GM23338 (cell line): ENCODE measurements at regions not wholly inside any gene's neighbourhood (a gene's known extent, or its start where the extent isn't known, plus 50 kb on each side); places are given as distances from the start of the nearest gene placed in this dataset.
A peak's percentile ranks its signal among the peaks of the same experiment; 100 is the strongest.

ENCODE experiments used
- ATAC-seq: fragments of 200-7000 bp; cut with Tn5 transposase; 3 replicates; pipeline ENCODE4 v1.9.1; 2020
- DNase-seq: peaks from one replicate; pipeline ENCODE4 v3.0.0-alpha.2; 2015; ENCODE audit warnings: low spot score
- H2AFZ ChIP-seq: fragments of 200-600 bp; sonication (generic); 2 replicates; pipeline ENCODE4 v1.8.0; 2016; ENCODE audit warnings: antibody characterized with exemption, mild to moderate bottlenecking, moderate library complexity
- H3F3A ChIP-seq: fragments of 200-600 bp; sonication (generic); replicated peaks from 2 replicates; pipeline ENCODE4 v1.8.0; 2017; ENCODE audit warnings: antibody characterized with exemption, mixed run types, low read depth
- H3K27ac ChIP-seq: fragments of 200-600 bp; sonication (generic); 2 replicates; pipeline ENCODE4 v1.6.1; 2016; ENCODE audit warnings: low read depth
- H3K27me3 ChIP-seq: fragments of 200-600 bp; sonication (generic); 2 replicates; pipeline ENCODE4 v1.8.0; 2016; ENCODE audit warnings: mild to moderate bottlenecking, mixed run types, moderate library complexity; ENCODE audit not compliant: insufficient read depth
- H3K36me3 ChIP-seq: fragments of 200-600 bp; sonication (generic); 2 replicates; pipeline ENCODE4 v1.8.0; 2016; ENCODE audit warnings: mild to moderate bottlenecking; ENCODE audit not compliant: insufficient read depth
- H3K4me1 ChIP-seq: fragments of 200-600 bp; sonication (generic); 2 replicates; pipeline ENCODE4 v1.8.0; 2016; ENCODE audit warnings: mild to moderate bottlenecking, moderate library complexity; ENCODE audit not compliant: insufficient read depth
- H3K4me2 ChIP-seq: fragments of 200-600 bp; sonication (generic); 2 replicates; pipeline ENCODE4 v1.7.1; 2017; ENCODE audit warnings: mixed run types
- H3K4me3 ChIP-seq: fragments of 200-600 bp; sonication (generic); 2 replicates; pipeline ENCODE4 v1.6.1; 2016; ENCODE audit warnings: mixed run types
- H3K79me2 ChIP-seq: fragments of 200-600 bp; sonication (generic); replicated peaks from 2 replicates; pipeline ENCODE4 v1.8.0; 2017; ENCODE audit warnings: mild to moderate bottlenecking; ENCODE audit not compliant: insufficient read depth
- H3K9me2 ChIP-seq: fragments of 200-600 bp; sonication (generic); 2 replicates; pipeline ENCODE4 v1.8.0; 2017; ENCODE audit not compliant: insufficient read depth
- H4K20me1 ChIP-seq: fragments of 200-600 bp; sonication (generic); replicated peaks from 2 replicates; pipeline ENCODE4 v1.8.0; 2017; ENCODE audit warnings: mild to moderate bottlenecking; ENCODE audit not compliant: insufficient read depth
- H3K27ac Mint-ChIP-seq: 2 replicates; pipeline ENCODE4 v1.8.0; 2020; ENCODE audit warnings: inconsistent platforms, mild to moderate bottlenecking, moderate library complexity, mixed read lengths
- H3K27me3 Mint-ChIP-seq: 3 replicates; pipeline ENCODE4 v1.8.0; 2022; ENCODE audit warnings: low read depth, mild to moderate bottlenecking, moderate library complexity, mixed read lengths, inconsistent platforms; ENCODE audit not compliant: insufficient read depth, poor library complexity
- H3K36me3 Mint-ChIP-seq: 3 replicates; pipeline ENCODE4 v1.8.0; 2021; ENCODE audit warnings: low read depth, mild to moderate bottlenecking, inconsistent platforms, moderate library complexity, mixed read lengths
- H3K4me1 Mint-ChIP-seq: 3 replicates; pipeline ENCODE4 v1.8.0; 2020; ENCODE audit warnings: mild to moderate bottlenecking, inconsistent platforms, mixed read lengths
- H3K4me3 Mint-ChIP-seq: 3 replicates; pipeline ENCODE4 v1.8.0; 2021; ENCODE audit warnings: moderate library complexity, mild to moderate bottlenecking, inconsistent platforms, mixed read lengths
- H3K9me3 Mint-ChIP-seq: 3 replicates; pipeline ENCODE4 v1.8.0; 2020; ENCODE audit warnings: moderate library complexity, mild to moderate bottlenecking, inconsistent platforms, mixed read lengths
- CREB1 ChIP-seq: fragments of 250-450 bp; sonication (Bioruptor Pico); IDR thresholded peaks from 2 replicates; pipeline ENCODE4 v1.5.0; 2020; ENCODE audit warnings: low read depth, mild to moderate bottlenecking, moderate library complexity
- CTCF ChIP-seq, 2 experiments: fragments of 200-600 bp in 1 of 2; sonication (generic) in 1 of 2; conservative IDR thresholded peaks; 2 replicates each; pipeline versions ENCODE4 v1.5.1 to v1.6.1; 2016 to 2017; ENCODE audit warnings: antibody characterized with exemption in 2 of 2, low read depth in 2 of 2, mild to moderate bottlenecking in 2 of 2, moderate library complexity in 1 of 2
- ETS1 ChIP-seq: IDR thresholded peaks from 2 replicates; pipeline ENCODE4 v1.6.1; 2016; ENCODE audit warnings: antibody characterized with exemption
- EZH2 ChIP-seq: fragments of 200-600 bp; sonication (generic); IDR thresholded peaks from one replicate; pipeline ENCODE4 v1.8.0; 2017; ENCODE audit warnings: antibody characterized with exemption, mild to moderate bottlenecking, low read depth; ENCODE audit not compliant: unreplicated experiment
- EZH2phosphoT487 ChIP-seq: fragments of 200-600 bp; sonication (generic); IDR thresholded peaks from one replicate; pipeline ENCODE4 v1.8.1; 2018; ENCODE audit warnings: antibody characterized with exemption; ENCODE audit not compliant: unreplicated experiment
- JUNB ChIP-seq: IDR thresholded peaks from one replicate; pipeline ENCODE4 v1.6.1; 2016; ENCODE audit warnings: antibody characterized with exemption; ENCODE audit not compliant: unreplicated experiment
- NANOG ChIP-seq: IDR thresholded peaks from 2 replicates; pipeline ENCODE4 v1.6.1; 2016; ENCODE audit warnings: antibody characterized with exemption, borderline replicate concordance
- POLR2AphosphoS5 ChIP-seq: IDR thresholded peaks from 2 replicates; pipeline ENCODE4 v1.6.1; 2016; ENCODE audit warnings: antibody characterized with exemption, low read depth
- REST ChIP-seq: IDR thresholded peaks from one replicate; pipeline ENCODE4 v1.6.1; 2018; ENCODE audit warnings: antibody characterized with exemption; ENCODE audit not compliant: unreplicated experiment
- STAT1 ChIP-seq: IDR thresholded peaks from one replicate; pipeline ENCODE4 v1.6.1; 2016; ENCODE audit warnings: antibody characterized with exemption; ENCODE audit not compliant: unreplicated experiment
- ZNF114 ChIP-seq: fragments of 250-450 bp; sonication (Bioruptor Pico); IDR thresholded peaks from 2 replicates; pipeline ENCODE4 v1.5.0; 2020; ENCODE audit warnings: mild to moderate bottlenecking, moderate library complexity
- ZNF331 ChIP-seq: fragments of 250-450 bp; sonication (Bioruptor Pico); IDR thresholded peaks from 2 replicates; pipeline ENCODE4 v1.5.0; 2020; ENCODE audit warnings: low read depth, mild to moderate bottlenecking, moderate library complexity

- no peak for TF ChIP-seq CTCF (conservative IDR thresholded peaks at IDR 0.05; ENCODE audit: low read depth in 2 of 2)
- no peak for TF ChIP-seq ZNF114 (CRISPR knock-in tag)
- no peak for TF ChIP-seq JUNB
- TF ChIP-seq NANOG = no peak
- TF ChIP-seq ZNF331 = no peak
- TF ChIP-seq REST = no peak
- no peak for TF ChIP-seq POLR2AphosphoS5
- TF ChIP-seq CREB1 = no peak
Observed at GRCh38 chr6:25137916-25138232, 141.3 kb upstream of the CARMIL1 start (continued).

- Mint-ChIP-seq H3K36me3 (peaks cover 6% of the 10 kb centered on the region; the same call in 2 of the 3 replicates), H3K9me3 (peaks cover 24% of the 10 kb centered on the region), H3K4me1 (no peaks in the 10 kb centered on the region), H3K27me3 (peaks cover 2% of the 10 kb centered on the region), H3K27ac (no peak overlapping the region), H3K4me3 (no peak overlapping the region)
- H2AFZ ChIP-seq = peak overlapping the region; percentile 67; the same call in 1 of the 2 replicates
- peaks cover 4% of the 10 kb centered on the region; the same call in 1 of the 2 replicates for H3K9me2 ChIP-seq
- H3K4me2 ChIP-seq = no peak overlapping the region
- peaks cover 14% of the 10 kb centered on the region; the same call in 1 of the 2 replicates for H3K36me3 ChIP-seq
- no peak for ATAC-seq
- no peaks in the 10 kb centered on the region for H4K20me1 ChIP-seq
- H3K79me2 ChIP-seq = no peaks in the 10 kb centered on the region
- no peak overlapping the region for H3K27ac ChIP-seq
- no peak for DNase-seq
- no peaks in the 10 kb centered on the region for H3F3A ChIP-seq
- no peaks in the 10 kb centered on the region for H3K4me1 ChIP-seq
- no peak overlapping the region for H3K4me3 ChIP-seq
- H3K27me3 ChIP-seq = no peaks in the 10 kb centered on the region
- TF ChIP-seq ETS1 = no peak
- TF ChIP-seq EZH2phosphoT487 = no peak
- TF ChIP-seq STAT1 = no peak
- TF ChIP-seq JUNB = no peak
- TF ChIP-seq ZNF114 (CRISPR knock-in tag) = no peak
- TF ChIP-seq EZH2 = no peak
- TF ChIP-seq CTCF (conservative IDR thresholded peaks at IDR 0.05; ENCODE audit: low read depth in 2 of 2) = no peak
- TF ChIP-seq REST = no peak
- no peak for TF ChIP-seq POLR2AphosphoS5
- no peak for TF ChIP-seq CREB1
- TF ChIP-seq NANOG = no peak
Observed at GRCh38 chr6:25138233-25138933, 140.8 kb upstream of the CARMIL1 start.
